GM12801 (cell line): ENCODE measurements at regions not wholly inside any gene's neighbourhood (a gene's known extent, or its start where the extent isn't known, plus 50 kb on each side); places are given as distances from the start of the nearest gene placed in this dataset.

Experiments used
- CTCF ChIP-seq: IDR thresholded peaks from one replicate; pipeline ENCODE4 v1.5.1; 2011; ENCODE audit warnings: control low read depth; ENCODE audit not compliant: insufficient read length; ENCODE audit errors: extremely low read depth

- TF ChIP-seq CTCF, result no peak
Measured at GRCh38 chr7:25787336-25787735, 364.7 kb upstream of the NFE2L3 start.

GRCh38 chr7:25788371-25788770, 363.6 kb upstream of the NFE2L3 start:
- TF ChIP-seq CTCF, result no peak

- no peak for TF ChIP-seq CTCF
Measured at GRCh38 chr7:25788961-25789620, 362.9 kb upstream of the NFE2L3 start.

GRCh38 chr7:25789701-25790640, 362.0 kb upstream of the NFE2L3 start:
- TF ChIP-seq CTCF, result no peak

- no peak for TF ChIP-seq CTCF
Measured at GRCh38 chr7:25790963-25791362, 361.0 kb upstream of the NFE2L3 start.

- TF ChIP-seq CTCF, result no peak
Measured at GRCh38 chr7:25792586-25792985, 359.4 kb upstream of the NFE2L3 start.

- TF ChIP-seq CTCF, result no peak
Measured at GRCh38 chr7:25795824-25796235, 356.2 kb upstream of the NFE2L3 start.
